GM21526 (cell line): ENCODE measurements at regions not wholly inside any gene's neighbourhood (a gene's known extent, or its start where the extent isn't known, plus 50 kb on each side); places are given as distances from the start of the nearest gene placed in this dataset.
"Not testable (repeated sequence)": the region's sequence is repeated elsewhere in the genome, so short reads cannot be mapped to it uniquely, and the experiment has no call there.

Source experiments
- ATAC-seq: cut with Tn5 transposase; IDR thresholded peaks from one replicate; pipeline ENCODE4 v1.9.1; 2021; ENCODE audit warnings: moderate library complexity; ENCODE audit not compliant: unreplicated experiment, low FRiP score

- ATAC-seq, result no peak
These were observed 106.7 kb upstream of the KDM7A start for GRCh38 chr7:140283472-140283871.

DNA sequence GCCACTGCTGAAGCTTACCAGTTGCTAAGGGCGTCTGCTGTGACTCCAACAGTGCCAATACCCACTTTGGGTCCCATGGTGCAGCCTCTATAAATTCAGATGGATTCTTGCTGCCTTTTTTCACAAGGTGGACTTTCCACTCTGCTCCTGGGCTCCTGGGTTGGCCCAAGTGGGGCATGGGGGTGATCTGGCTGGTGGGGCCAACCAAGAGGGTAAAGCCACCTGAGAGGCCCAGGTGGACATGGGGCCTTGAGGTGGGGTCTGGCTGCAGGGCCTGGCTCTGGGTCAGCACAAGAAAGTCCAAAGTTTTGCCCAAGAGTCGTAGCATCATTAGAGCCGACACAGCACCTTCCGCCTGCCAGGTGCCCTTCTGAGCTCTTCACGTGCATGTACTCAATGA, 105.2 kb upstream of the KDM7A start:
- no peak for ATAC-seq

DNA sequence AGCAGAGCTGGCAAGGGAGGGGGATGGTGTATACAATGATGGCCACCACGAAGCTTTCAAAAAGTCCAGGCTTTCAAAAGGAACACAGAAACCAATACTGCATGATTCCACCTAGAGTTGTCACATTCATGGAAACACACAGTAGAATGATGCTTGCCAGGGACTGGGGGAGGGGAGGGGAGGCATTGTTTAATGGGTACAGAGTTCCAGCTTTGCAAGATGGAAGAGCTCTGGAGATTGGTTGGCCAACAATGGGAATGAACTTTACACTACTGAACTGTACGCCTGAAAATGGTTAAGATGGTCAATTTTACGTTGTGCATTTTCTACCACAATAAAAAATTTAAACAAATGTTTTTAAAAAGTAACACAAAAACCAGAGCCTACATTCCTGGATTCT, 104.5 kb upstream of the KDM7A start:
- ATAC-seq, result no peak

DNA sequence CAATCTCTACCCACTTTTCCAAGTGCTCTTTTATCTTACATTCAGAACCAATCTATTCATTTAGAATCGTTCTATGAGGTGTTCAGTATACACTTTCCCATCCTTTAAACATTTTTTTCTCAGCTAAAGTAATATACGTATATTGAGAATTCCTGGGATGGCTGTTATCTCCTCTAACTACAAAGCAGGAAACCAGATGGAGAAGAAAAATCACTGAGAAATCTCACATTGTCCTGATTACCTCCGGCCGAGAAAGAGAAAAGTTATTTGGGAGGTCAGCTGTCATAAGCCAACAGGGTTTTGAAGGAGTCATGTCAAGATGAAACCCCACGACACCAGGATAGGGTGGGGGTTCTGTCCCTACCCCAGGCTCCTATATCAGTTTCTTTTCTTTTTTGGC, 99.2 kb upstream of the KDM7A start:
- no peak for ATAC-seq

DNA sequence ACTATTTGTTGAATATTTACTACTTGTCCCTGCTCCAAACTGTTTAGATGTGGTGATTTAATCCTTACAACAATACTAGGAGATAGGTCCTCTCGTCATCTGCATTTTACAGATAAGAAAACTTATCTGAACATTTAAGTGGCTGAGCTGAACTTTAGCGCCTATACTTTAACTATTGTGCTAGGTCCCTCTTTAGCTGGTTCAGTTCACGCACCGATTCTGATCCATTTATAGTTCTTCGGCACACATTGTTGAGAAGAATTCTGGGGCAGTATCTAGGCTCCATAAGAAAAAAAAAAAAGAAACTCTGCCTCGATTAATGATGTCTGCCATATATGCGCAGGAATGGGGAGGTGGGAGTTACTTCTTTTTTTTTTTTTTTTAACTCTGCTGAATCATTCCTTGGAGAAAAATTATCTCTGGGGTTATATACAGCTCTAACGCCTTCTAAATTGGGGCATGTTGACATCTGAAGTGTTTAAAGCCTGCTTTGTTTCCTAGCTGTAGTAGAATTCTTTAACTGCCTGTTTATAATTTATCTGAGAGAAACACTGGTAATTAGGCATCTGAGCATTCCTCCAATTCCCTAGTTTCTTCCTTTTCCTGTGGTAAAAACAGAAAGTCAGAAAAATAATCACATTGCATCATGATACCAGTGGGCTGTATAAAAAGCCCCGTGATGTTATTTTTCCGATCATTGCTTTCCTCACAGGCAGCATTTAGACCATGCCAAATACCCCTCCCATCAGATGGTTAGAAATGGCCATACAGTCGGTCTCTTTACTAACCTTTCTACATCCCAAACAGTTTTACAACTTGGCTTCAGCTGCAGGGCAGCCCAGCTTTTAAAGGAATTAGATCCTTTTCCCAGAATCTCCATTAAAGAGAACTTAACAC, 98.5 kb upstream of the KDM7A start:
- no peak for ATAC-seq

- no peak for ATAC-seq
These were observed 96.6 kb upstream of the KDM7A start for GRCh38 chr7:140273417-140273816.

GRCh38 chr7:140271643-140271968, 94.8 kb upstream of the KDM7A start:
- ATAC-seq, result not testable (repeated sequence)

DNA sequence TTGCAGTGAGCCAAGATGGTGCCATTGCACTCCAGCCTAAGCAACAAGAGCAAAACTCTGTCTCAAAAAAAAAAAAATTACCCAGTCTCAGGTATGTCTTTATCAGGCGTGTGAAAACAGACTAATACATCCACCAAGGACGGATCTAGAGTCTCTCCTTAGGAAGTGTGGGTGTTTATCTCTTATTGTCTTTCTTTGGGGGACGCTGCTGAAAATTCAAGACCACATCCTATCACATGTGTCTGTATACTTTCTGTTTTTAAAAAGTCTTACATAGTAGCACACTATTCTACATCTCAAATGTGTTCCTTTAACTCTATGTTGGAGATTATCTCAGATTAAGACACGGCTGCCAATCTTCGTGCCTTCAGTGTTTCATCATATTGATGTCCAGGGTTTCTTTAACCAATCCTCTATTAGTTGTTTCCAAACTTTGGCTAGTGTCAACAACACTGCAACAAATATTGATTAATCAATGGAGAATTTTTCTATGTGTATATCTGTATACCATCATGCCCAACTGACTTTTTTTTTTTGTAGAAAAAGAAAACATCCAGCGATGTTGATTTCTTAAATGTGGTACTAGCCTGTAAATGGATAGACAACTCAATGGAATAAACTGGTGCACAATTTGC, 92.3 kb upstream of the KDM7A start:
- ATAC-seq, result no peak

DNA sequence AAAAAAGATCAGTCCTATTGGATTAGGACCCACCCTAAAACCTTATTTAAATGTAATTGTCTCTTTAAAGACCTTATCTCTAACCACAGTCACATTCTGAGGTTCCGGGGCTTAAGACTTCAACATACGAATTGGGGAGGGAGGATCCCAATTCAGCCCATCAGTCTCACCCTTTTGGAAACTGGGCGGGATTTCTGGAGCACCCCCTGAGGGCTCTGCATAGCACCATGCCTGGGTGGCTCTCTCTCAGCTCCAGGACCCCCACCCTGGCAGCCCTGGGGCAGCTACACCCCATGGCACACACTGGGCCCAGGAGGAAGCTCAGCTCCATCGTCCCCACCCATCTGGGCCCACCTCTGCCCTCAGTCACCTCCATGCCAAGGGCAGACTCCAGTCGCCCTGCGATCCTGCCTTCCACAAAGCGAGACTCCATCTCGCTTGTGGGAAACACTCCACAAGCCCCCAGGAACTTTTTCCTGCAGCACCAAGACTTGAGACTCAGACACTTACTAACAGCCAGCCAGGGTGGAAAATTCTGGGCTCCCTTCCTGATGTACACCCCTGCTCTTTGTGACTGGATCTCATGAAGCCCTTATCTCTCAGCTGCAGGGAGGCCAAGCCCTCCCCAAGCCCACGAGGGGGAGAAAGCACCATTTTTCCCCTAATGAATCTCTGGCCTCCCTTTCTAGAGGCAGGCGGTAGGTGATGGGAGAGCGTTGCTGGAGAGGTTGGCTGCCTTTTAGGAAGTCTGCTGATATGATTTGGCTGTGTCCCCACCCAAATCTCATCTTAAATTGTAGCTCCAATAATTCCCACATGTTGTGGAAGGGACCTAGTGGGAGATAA, 90.8 kb upstream of the KDM7A start:
- ATAC-seq, result no peak

DNA sequence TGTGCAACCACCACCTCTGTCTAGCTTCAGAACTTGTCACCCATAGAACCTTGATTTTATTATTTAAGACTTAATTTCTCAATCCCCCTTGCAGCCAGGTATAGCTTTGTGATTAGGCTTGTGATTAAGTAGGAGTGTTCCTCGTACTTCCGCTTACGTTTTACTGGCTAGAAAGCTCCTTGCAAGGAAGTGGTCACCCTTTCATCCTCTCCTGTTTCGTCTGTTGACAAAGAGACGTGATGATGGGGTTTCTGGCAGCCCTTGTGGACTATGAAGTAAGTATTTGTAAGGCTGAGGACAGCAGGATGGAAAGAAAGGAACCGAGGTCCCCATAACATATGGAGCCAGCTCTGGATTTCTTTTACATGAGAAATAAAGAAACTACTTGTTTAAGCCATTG, 86.5 kb upstream of the KDM7A start:
- no peak for ATAC-seq

DNA sequence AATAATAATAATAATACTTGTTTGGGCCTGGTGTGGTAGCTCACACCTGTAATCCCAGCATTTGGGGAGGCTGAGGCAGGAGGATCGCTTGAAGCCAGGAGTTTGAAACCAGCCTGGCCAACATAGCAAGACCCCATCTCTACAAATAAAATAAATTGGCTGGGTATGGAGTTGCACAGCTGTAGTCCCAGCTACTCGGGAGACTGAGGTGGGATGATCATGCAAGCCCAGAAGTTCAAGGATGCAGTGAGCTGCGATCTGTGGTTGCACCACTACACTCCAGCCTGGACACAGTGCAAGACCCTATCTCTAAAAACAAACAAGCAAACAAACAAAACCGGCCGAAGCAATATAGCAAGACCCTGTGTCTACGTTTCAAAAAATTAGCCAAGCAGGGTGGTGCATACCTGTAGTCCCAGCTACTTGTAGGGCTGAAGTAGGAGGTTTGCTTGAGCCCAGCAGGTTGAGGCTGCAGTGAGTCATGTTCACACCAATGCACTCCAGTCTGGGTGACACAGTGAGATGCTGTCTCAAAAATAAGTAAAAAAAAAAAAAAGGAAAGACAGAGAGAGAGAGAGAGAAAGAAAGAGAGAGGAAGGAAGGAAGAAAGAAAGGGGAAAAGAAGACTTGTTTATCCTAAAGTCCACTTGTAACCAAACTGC, 85.6 kb upstream of the KDM7A start:
- no peak for ATAC-seq

DNA sequence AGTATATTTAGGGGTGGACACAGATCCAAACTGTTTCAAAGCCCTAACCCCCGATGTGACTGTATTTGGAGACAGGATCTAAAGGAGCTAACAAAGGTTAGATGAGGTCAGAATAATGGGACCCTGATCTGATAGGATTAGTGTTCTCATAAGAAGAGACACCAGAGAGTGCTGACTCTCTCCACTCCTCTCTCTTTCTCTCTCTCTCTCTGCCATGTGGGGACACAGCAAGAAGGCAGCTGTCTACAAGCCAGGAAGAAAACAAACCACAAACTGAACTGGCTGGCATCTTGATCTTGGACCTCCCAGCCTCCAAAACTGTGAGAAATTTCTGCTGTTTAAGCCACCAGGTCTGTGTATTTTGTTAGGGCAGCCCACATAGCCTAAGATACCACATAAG, 84.7 kb upstream of the KDM7A start:
- ATAC-seq, result no peak

DNA sequence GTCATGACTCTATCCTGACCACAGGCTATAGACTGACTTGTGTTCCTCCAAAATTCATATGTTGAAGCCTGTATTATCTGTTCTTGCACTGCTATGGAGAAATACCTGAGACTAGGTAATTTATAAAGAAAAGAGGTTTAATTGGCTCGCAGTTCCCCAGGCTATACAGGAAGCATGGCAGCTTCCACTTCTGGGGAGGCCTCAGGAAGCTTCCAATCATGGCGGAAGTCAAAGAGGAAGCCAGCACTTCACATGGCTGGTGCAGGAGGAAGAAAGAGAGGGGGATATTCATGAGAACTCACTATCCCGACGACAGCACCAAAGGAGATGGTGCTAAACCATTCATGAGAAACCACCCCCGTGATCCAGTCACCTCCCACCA, 84.3 kb upstream of the KDM7A start:
- no peak for ATAC-seq

DNA sequence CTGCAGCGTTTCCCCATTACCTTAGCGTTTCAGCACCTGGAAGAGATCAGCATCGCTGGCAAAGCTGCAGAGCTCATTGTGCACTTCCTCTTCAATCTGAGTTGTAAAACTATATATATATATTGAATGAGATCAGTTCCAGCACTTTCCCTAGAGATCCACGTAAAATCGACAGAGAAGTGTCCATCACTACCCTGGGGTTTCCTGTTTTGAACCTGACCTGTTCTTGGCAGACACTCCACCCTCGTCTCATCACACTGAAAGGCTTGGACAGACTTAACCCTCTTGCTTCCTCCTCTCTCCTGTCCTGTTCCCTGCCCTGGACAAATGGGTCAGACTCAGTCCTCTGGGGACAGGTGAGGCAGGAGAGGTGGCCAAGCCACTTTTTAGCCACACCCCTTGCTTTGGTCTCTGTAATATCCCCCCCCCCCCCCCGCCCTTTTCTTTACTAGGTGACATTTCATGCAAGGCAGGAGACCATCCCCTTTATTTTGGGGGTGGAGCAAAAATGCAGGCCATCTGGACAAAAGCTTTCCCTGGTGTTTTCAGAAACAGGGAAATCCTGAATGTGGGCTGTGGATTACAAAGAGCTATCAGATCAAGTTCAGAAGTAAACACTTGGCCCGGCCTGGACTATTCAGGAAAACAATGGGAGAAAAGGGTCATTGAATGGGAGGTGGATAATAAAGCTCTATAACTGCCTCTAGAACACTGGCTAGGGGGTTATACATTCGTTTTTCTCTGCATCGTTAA, 83.7 kb upstream of the KDM7A start:
- no peak for ATAC-seq

- not testable (repeated sequence) for ATAC-seq
These were observed 80.5 kb upstream of the KDM7A start for GRCh38 chr7:140257278-140257677.

GRCh38 chr7:140254976-140255375, 78.2 kb upstream of the KDM7A start:
- not testable (repeated sequence) for ATAC-seq

DNA sequence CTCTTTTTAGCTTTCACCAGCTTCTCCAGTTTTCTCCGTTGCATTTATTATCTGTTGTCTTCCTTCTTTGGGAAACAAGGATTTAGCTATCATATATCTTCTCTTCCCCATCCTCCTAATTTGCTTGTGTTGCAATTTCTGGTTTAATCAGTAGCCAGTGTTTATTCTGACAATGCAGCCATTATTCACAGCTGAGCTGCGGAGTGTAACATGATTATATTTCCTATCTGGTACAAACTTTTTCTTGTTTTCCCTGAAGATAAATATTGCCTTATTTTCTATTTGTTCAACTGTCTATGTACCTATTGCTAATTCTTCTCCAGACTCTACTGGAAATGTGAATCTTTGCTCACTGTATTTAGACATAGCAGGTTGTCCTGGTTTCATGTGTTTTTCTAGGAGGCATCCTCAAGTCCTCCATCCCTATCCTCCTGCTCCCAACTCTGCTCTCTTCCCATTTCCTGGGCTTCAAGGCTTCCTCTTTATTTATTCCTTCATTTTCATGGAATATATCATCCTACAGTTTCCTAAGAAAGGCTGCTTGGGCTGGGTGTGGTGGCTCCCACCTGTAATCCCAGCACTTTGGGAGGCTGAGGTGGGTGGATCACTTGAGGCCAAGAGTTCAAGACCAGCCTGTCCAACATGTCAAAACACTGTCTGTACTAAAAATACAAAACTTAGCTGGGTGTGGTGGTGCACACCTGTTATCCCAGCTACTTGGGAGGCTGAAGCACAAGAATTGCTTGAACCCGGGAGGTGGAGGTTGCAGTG, 72.4 kb upstream of the KDM7A start:
- no peak for ATAC-seq

DNA sequence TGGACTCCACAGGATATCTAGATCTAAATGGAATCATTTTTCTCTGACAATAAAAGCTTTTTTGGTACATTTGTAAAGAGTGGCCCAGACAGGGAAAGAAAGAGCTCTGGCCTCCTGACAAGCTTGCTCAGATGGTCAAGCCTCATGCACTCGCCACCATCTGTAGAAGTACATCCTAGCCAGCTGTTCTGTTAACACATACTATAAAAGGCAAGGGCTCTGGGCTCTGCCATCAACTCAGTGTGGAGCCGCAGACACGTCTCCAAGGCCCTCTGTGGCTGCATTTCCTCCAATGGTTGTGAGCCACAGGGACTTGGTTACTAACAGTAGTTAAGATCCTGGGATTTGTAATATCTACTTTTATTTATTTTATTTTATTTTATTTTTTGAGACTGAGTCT, 70.8 kb upstream of the KDM7A start:
- ATAC-seq, result no peak

DNA sequence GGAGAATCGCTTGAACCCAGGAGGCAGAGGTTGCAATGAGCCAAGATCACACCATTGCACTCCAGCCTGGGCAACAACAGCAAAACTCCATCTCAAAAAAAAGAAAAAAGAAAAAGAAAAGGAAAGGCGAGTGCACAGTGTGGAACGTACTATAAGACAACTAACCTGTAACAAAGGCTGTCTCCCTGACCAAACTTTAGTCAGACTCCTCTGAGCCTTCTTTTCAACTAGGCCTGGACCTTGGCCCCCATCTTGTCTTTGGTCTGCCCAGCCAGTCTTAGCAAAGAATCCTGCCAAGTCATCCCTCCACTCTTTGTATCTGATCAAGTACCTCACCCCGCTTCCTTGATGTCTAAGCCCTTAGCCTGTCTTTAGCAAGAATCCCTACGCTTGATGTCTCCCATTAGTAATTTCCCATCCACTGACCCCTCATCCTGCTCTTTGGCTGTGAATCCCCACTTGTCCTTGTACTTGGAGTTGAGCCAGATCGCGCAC, 68.9 kb upstream of the KDM7A start:
- no peak for ATAC-seq
